AG04450 (cell line): ENCODE measurements at regions not wholly inside any gene's neighbourhood (a gene's known extent, or its start where the extent isn't known, plus 50 kb on each side); places are given as distances from the start of the nearest gene placed in this dataset.

ENCODE experiments used
- CTCF ChIA-PET: fragments of 300-600, 350-600 bp; formaldehyde crosslinking; extraction: SDS; loops from one replicate; lab custom pipeline; 2022; ENCODE audit warnings: antibody characterized with exemption, inconsistent platforms; lab: Charles Lee
- POLR2A ChIA-PET: fragments of 350-600 bp; formaldehyde crosslinking; extraction: SDS; loops from one replicate; lab custom pipeline; 2021; ENCODE audit warnings: antibody characterized with exemption, inconsistent platforms; lab: Yijun Ruan, JAX
- DNase-seq: peaks from one replicate; pipeline ENCODE4 v3.0.0-alpha.2; 2011; ENCODE audit warnings: low read depth, low spot score
- H3K27ac ChIP-seq: one replicate; pipeline ENCODE4 v1.5.1; 2012; ENCODE audit warnings: low read depth, low read length, control low read depth
- H3K27me3 ChIP-seq: one replicate; pipeline ENCODE4 v1.6.0; 2012; ENCODE audit warnings: low read length; ENCODE audit not compliant: control insufficient read depth, insufficient read depth
- H3K4me3 ChIP-seq: 2 replicates; pipeline ENCODE4 v1.5.1; 2011; ENCODE audit warnings: mild to moderate bottlenecking, low read depth, low read length, control low read depth
- H3K9me3 ChIP-seq: 2 replicates; pipeline ENCODE4 v1.5.1; 2012; ENCODE audit warnings: low read length; ENCODE audit not compliant: control insufficient read depth, insufficient read depth
- CTCF ChIP-seq: IDR thresholded peaks from 2 replicates; pipeline ENCODE4 v1.5.1; 2011; ENCODE audit warnings: low read depth, low read length, control low read depth, inconsistent platforms

DNA sequence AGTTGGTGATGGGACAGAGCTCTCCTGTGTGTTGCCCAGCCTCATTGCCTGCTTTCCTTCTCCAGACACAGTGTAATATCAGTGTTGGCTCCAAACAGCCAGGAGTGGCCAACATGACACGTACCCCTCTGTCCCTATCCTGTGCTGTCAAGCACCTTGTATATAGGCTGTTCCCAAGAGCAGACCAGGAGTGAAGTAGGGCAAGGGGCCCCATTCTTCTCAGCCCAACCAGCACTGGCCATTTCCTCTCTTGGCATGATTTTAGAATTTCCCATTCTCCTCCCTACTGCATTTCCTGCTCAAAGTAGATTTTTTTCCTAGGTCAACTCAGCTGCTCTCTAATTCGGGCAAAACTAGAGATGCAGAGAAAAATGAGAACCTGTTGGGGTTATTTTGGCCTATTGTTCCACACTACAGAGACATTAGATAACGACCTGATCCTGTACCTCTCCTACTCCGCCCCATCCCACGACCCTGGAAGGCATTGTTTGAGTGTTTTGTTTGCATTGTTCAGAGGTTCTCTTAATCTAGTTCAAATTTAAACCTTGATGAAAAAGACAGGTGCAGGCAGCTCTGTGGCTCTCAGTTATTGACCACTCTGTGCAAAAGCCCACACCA lies 95.6 kb downstream of the RASSF10 start:
- Histone ChIP-seq H3K27ac (no peak overlapping the region), H3K4me3 (no peak overlapping the region), H3K27me3 (peaks cover 11% of the 10 kb centered on the region), H3K9me3 (peaks cover 5% of the 10 kb centered on the region)
- ChIA-PET CTCF (no interaction called here), POLR2A (no interaction called here)
- no peak for DNase-seq
- no peak for TF ChIP-seq CTCF

- no peak for DNase-seq
- H3K9me3 ChIP-seq: peaks cover 5% of the 10 kb centered on the region
- POLR2A ChIA-PET: no interaction called here
- CTCF ChIA-PET: no interaction called here
- H3K27ac ChIP-seq: no peak overlapping the region
- H3K27me3 ChIP-seq: peaks cover 11% of the 10 kb centered on the region
- H3K4me3 ChIP-seq: no peak overlapping the region
- no peak for TF ChIP-seq CTCF
Observed at GRCh38 chr11:13105237-13105844, 96.2 kb downstream of the RASSF10 start.

DNA sequence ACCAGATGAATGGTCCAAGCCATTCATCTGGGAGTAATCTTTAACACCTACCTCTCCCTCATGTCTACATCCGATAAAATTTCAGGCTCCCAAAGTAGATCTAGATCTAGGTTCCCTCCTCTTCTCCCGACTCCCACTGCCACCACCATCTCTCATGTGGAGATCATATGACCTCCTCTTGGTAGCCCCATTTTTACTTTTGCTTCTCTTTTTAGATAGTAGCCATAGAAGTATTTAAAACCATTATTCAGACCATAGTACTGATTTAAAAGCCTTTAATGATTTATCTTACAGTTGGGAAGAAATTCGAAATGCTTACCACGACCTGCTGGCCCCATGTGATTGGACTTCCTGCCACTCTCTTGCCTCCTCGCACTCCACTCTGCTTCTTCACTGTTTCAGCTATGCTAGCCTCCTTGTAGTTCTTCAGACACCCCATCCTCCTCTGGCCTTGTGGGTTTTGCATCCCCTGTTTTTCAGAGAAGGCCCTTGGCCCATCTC lies 98.5 kb downstream of the RASSF10 start:
- DNase-seq: no peak
- POLR2A ChIA-PET: no interaction called here

GRCh38 chr11:13108416-13108815 lies 99.3 kb downstream of the RASSF10 start:
- H3K9me3 ChIP-seq: peaks cover 5% of the 10 kb centered on the region
- TF ChIP-seq CTCF: no peak
- CTCF ChIA-PET: no interaction called here
- H3K4me3 ChIP-seq: no peak overlapping the region
- H3K27ac ChIP-seq: no peak overlapping the region
- DNase-seq: no peak
- peaks cover 11% of the 10 kb centered on the region for H3K27me3 ChIP-seq
- POLR2A ChIA-PET: no interaction called here

More for the DNA sequence above, 98.5 kb downstream of the RASSF10 start:
- TF ChIP-seq CTCF: no peak
- Histone ChIP-seq H3K9me3 (peaks cover 5% of the 10 kb centered on the region), H3K4me3 (no peak overlapping the region), H3K27ac (no peak overlapping the region), H3K27me3 (peaks cover 11% of the 10 kb centered on the region)
- CTCF ChIA-PET: no interaction called here

- ChIA-PET CTCF (no interaction called here), POLR2A (no interaction called here)
- H3K4me3 ChIP-seq: no peak overlapping the region
- no peak for TF ChIP-seq CTCF
- peaks cover 5% of the 10 kb centered on the region for H3K9me3 ChIP-seq
- DNase-seq: no peak
- peaks cover 4% of the 10 kb centered on the region for H3K27me3 ChIP-seq
- no peak overlapping the region for H3K27ac ChIP-seq
Observed at GRCh38 chr11:13109616-13110015, 100.5 kb downstream of the RASSF10 start.
